IMR-90 (cell line): ENCODE measurements at regions not wholly inside any gene's neighbourhood (a gene's known extent, or its start where the extent isn't known, plus 50 kb on each side); places are given as distances from the start of the nearest gene placed in this dataset.

Source experiments
- FOS ChIP-seq: fragments of 150-350 bp; IDR thresholded peaks from 2 replicates; pipeline ENCODE4 v1.6.1; 2016; ENCODE audit warnings: low read depth, low read length
- MAFK ChIP-seq: IDR thresholded peaks from 2 replicates; pipeline ENCODE4 v1.6.1; 2012; ENCODE audit warnings: low read depth, low read length, improper control_type of control experiment
- POLR2A ChIP-seq: IDR thresholded peaks from 2 replicates; pipeline ENCODE4 v1.6.1; 2012; ENCODE audit warnings: mild to moderate bottlenecking, low read depth, low read length
- RFX5 ChIP-seq: IDR thresholded peaks from 2 replicates; pipeline ENCODE4 v1.8.0; 2012; ENCODE audit warnings: low read depth, mild to moderate bottlenecking, low read length, moderate library complexity
- TF ChIP-seq, protein P1 (sequence below): conservative IDR thresholded peaks from 2 replicates; pipeline ENCODE4 v1.5.1; 2012; ENCODE audit warnings: mild to moderate bottlenecking, low read depth, low read length, improper control_type of control experiment

DNA sequence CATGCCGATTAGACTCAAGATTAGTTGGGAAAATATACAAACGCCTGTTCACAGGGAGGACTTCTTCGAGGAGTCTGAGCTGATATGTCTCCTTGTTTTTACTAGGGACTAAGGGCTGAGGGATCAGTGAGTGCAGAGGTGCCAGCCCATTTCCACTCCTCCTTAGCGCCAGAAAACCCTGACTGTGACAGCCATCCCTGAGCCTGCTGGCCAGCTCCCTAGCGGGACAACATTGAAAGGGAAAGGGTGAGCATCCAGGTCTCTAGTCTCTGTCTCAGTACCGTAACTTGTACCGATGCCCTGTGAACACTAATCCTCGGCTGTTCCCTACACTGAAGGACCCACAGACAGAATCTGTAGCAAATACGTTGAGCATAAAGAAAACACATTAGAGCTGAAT is 243.4 kb downstream of the WNT5A start:
- TF ChIP-seq, protein P1, sequence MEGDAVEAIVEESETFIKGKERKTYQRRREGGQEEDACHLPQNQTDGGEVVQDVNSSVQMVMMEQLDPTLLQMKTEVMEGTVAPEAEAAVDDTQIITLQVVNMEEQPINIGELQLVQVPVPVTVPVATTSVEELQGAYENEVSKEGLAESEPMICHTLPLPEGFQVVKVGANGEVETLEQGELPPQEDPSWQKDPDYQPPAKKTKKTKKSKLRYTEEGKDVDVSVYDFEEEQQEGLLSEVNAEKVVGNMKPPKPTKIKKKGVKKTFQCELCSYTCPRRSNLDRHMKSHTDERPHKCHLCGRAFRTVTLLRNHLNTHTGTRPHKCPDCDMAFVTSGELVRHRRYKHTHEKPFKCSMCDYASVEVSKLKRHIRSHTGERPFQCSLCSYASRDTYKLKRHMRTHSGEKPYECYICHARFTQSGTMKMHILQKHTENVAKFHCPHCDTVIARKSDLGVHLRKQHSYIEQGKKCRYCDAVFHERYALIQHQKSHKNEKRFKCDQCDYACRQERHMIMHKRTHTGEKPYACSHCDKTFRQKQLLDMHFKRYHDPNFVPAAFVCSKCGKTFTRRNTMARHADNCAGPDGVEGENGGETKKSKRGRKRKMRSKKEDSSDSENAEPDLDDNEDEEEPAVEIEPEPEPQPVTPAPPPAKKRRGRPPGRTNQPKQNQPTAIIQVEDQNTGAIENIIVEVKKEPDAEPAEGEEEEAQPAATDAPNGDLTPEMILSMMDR: no peak
- TF ChIP-seq RFX5: no peak
- TF ChIP-seq POLR2A: no peak
- no peak for TF ChIP-seq MAFK
- TF ChIP-seq FOS: no peak
